ENCODE measurements at regions not wholly inside any gene's neighbourhood (a gene's known extent, or its start where the extent isn't known, plus 50 kb on each side); places are given as distances from the start of the nearest gene placed in this dataset.

DNA sequence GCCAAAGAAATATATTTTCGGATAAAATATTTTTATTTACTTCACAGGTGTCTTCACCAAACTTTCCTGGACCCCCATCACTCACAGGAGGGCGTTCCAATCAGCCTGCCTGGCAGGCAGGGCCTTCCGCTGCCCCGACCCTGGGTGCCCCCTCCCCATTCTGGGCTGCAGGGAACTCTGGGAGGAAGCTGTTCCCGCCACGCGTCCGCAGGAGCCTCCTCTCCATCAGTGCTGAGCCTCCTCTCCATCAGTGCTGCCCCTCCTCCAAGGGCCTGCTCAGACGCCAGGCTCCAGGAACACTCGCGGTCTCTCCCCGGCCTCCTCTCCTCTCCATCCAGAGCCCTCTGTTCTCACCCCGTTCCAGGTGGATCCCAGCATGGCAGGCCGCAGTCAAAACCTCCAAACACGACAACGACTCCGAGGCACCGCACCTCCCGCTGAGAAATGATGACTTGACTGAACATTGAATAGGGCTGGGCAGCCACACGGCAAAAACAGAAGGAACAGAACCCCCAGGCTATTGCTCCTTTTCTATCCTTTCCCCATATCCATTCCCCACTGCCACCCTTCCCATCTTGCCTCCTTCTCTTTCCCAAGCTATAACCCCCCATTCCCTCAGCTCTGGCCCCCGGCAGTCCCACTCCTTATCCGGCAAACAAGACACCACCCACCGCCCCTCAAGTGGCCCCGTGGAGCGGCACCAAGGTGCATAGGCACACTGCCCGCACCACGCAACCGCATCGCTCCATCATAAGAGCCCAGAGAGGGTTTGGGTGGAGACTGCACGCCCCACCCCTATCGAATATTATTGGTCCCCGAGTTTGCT is 268.6 kb upstream of the RAB6C start:
- no peak for DNase-seq

DNA sequence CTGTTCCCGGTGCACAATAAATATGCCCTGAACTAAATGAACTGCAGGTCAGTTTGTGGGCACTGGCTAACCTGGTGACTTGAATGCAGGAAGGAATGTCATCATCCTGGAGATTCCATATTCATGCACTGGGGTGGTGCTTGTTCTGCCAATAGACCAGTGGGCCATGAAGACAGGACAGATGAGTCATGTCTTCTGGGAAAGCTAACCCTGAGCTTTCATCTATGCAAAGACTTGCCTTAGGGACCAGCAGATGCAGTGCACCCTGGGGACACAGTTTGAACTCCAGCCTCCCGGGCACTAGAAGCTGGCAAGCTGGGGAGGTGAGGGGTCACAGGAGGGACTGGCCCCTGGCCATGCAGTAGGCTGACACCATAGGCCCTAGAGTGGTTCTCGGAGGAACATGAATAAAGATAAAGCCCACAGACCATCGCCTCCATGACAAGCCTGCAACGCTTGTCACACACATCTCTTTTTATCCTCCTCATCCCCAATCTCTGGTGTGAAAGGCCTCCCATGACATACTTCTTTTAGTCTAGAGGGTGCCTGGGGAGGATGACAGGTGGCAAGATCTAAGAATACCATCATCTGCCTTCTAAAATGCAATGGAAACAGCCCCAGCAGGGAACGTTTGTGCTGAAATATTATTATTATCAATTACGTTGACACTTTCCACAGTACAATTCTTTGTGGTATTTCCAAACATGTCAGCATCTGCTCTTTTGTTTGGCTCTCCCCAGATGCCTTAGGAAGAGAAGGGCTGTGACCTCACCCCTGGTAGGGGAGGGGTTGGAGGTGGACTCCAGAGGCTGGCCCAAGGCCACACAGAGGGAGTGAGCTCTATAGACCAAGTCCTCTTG is 267.4 kb upstream of the RAB6C start:
- no peak for DNase-seq

DNA sequence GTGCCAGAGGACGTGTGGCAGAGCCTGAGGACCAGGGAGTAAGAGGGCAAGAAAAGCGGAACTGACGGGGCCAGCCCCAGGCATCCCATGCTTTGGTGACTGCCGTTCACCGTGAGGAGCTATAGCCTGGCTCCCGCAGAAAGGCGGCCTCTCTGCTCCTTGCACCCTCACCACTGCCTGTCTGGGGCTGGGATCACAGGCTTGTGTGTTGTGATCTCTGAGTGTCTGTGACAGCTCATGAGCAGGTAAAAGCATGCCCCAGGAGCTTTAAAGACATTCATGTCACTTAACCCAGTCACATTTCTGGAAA is 266.8 kb upstream of the RAB6C start:
- DNase-seq, result no peak

DNA sequence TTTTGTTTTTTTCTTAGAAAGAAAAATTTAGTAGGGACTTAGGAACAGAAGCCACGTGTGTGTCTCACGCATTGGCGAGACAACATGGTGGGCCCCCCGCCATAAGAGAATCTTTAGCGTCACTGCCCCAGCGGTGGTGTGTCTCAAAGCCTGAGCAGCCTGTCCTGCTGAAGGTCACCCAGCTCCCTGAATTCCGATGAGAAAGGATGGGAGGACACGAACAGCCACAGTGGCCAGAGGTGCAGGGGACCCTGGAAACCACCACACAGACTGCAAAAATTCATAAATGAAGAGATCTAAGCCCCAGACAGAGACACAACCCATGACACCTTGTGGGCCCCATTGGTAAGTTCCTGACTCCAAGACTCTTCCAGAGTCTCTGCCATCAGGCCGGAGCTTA is 266.1 kb upstream of the RAB6C start:
- DNase-seq, result no peak

DNA sequence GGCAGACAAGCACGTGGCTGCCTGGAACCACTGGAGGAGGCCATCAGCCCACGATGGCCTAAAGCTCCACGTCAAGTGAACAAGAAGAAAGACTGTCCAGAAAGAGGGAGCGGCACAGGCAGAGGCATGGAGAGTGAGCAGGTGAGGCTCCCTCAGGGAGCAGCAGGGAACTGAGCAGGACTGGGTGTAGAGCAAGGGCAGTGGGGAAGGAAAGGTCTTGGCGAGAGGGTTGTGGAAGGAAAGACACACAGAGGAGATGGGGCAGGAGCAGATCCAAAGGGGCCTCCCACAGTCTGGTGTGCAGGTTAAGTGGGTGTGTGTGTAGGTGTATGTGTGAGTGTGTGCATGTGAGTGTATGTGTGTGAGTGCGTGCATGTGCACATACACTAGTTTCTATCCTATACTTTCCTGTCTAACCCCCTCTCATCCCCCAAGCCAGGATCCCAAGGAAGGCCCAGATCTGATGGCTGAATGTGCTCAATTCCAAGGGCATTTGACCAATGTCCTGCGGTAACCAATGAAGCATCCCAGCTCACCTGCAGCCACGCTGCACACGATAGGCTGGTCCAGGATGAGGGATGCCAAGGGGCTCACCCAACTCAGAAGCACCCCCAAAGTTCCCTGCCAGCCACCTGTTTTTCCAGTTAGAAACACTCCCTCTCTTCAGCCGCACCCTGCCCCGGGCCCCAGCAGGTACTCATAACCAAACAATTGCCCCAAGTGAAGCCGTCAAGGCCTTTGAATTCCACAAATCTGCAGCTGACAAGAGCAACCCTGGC is 262.5 kb upstream of the RAB6C start:
- no peak for DNase-seq

DNA sequence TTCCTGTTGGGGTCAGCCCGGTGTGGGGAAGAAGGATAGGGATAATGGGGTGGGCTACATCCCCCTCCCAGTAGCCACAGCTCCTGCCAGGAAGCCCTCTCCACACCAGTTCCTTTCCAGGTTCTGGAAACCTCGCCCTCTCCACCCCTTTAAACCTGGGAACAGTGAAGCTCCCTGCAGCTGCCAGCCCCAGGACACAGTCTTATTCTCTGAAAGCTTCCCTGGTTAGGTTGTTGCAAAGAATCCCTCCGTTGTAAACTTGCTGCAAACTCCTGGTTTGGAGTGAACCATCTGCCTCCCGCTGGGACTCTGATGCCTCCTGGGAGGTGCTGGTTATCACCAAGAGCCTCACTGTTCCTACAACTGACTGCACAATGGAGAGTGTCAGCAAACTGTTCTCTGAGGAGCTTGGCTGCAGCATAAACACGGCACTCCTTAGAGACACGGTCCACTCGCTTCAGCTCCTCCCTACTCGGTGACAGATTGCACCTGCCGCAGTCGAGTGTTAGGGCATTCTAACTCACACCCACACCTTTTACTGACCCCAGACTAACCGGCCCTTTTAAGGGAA is 261.8 kb upstream of the RAB6C start:
- no peak for DNase-seq

DNA sequence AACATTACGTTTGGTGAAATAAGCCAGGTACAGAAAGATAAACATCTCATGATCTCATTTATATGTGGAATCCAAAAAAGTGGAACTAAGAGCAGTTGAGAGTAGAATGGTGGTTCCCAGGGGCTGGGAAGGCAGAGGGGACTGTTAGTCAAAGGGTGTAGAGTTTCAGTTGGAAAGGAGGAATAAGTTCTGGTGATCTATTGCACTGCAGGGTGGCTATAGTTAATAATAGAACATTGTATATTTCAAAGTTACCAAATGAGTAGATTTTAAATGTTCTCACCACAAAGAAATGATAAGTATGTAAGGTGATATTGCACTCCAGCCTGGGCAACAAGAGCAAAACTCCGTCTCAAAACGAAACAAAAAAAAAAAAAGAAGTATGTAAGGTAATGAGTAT is 260.1 kb upstream of the RAB6C start:
- no peak for DNase-seq

DNA sequence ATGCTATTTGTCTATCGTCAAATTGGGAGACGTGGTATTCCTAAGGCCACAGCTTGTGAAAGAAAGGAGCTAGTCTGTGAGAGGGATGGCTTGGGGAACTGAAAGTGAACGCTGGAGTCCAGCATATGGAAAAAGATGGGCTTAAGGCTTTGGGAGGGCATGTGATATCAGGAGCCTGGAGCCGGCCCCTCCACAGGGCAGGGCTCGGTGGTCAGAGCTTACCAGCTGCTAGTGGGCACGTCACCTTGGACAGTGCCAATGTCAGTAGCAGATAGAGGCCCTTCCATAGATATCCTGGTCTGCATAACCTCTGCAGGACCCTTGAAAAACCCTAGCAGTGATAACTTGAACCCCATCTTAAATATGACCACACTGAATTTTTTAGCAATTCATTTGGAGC is 259.1 kb upstream of the RAB6C start:
- DNase-seq, result no peak

DNA sequence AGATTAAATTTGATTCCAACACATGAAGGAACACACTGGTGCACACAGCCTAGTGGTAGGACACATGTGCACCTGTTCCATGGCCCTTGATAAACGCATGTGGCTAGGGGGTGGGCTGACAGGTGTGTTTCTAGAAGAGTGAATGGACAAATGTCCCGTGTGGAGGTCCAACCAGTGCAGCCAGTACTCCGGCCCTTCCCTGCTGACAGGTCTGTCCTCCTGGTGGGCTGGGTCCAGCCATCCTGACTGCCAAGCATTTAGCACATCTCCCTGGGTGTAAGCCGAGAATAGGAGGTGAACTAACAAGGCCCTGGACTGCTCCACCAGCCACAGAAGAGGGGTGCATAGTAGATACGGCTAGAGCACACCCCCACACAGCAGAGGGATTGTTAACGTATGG is 258.7 kb upstream of the RAB6C start:
- no peak for DNase-seq

DNA sequence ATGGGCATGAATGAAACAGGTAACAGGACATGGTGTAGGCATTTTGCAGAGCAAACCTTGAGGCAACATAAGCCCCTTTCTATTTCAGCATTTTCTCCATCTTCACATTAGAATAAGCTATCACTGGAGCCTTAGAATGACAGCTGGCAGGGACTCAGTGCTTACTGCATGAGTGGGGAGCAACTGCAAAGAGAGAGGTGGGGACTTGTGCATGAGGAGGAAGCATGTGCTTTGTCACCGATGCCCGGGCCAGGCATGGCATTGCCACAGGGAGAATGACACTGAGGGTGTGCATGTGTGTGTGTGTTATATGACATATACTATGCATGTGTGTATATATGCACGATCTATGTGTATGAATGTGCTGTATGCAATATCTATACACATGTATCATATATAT is 258.2 kb upstream of the RAB6C start:
- DNase-seq, result no peak

DNA sequence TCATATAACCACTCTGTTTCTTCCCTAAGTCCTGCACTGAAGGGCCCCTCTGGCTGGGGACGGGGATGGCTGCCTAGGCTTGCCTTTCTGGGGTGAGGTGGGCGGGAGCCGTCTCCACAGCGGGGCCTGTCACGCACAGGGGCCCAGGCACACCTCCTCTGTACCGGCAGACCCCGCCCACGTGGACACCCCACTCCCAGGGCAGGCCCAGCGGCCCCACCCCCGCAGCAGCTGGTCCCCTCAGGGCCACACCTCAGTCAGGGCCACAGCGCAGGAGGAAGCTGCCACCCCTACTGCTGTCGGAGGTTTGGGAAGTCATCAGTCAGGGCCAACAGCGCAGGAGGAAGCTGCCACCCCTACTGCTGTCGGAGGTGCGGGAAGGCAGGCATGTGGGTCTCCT is 257.6 kb upstream of the RAB6C start:
- DNase-seq, result no peak

DNA sequence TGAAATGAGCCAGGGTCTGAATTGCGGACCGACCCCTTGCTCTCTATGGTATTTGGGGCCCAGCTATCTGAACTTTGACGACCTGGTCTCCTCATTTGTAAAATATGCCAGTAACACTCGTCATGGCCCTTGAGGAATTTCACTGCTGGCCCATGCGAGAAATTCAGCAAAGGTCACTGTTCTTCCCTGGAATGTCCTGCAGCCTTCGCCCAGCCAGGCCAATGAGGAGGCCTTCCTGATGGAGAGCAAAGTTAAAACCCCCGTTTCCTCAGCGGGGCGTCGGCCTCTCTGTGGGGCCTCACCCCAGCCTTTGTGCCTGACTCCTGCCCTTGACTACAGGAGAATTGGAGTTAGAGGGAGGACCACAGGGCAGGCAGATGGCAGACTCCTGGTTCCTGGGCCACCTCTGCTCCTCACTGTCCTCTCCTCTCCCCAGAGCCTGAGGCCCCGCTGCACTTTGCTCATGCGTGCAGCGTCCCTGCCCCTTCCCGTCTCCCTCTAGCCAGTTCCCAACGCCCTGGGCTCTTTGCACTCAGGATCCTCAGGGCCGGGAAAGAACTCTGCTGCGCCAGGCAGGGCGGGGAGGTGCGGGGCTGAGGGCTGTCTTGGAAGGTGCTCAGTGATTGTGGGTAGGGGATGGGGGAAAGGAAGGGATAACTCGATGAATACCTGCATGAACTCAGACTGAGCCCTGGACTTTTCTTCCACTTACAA is 257.0 kb upstream of the RAB6C start:
- DNase-seq, result no peak

DNA sequence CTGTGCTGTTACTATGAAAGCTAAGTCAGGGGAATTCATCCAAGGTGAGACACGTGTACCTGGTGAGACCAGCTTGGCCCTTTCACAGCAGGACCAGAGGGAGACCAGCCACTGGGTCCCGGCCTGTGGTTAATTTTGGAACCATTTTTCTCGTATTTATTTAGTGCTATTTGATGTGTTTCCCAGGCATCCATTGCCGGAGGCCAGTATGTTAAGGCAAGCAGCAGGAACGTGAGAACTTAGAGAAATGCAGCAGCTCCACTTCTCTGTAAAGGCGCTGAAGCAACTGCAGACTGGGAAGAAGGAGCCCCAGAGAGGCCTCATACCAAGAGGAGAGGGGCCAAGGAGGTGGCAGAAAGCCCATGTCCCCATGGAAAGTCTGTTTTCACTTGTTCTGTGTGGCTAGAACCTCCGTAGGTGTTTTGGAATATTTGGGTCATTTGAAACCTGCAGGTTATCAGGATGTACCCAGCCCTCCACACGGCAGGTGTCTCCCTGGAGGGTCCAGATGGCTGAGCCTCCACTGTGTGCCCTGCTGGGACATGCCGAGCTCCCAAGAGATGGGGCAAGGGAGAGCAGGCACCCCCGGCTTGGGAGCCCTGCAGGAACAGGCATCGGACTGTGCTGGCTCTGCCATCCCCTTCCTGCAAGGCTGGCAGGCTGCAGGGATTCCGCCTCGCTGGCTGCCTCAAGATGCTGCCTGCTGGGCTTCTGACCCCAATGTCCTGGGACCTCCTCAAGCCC is 256.0 kb upstream of the RAB6C start:
- no peak for DNase-seq

DNA sequence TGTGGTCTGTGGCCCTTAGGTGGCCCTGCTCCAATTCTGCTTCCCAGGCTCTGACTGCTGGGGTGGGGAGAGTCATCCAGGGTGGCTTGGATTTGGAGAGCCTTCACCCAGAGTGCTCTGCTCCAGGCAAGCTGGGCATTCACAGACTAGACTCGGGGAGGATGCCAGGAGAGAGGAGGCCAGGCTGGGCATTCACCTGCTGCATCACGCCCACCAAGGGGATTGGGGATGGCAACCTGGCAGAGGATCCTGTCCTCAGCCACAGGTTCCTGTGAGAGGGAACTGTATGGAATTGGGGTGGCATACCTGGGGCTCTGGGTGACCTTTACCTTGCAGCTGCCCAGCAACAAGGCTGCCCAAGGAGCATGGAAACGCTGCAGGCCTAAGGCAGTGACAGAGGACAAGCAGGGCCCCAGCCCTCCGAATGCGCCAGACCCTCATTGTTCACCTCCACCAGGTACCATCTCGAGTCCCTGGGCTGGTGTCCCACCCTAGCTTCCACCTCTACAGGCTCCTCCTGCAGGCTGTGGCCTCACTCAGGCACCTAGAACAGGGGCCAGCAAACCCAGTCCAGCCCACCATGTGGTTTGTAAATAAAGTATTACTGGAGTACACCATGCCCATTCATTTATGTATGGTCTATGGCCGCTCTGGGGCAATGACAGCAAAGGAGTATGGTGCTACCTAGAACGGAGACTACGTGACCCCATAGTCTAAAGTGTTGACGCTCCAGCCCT is 255.3 kb upstream of the RAB6C start:
- DNase-seq, result no peak

DNA sequence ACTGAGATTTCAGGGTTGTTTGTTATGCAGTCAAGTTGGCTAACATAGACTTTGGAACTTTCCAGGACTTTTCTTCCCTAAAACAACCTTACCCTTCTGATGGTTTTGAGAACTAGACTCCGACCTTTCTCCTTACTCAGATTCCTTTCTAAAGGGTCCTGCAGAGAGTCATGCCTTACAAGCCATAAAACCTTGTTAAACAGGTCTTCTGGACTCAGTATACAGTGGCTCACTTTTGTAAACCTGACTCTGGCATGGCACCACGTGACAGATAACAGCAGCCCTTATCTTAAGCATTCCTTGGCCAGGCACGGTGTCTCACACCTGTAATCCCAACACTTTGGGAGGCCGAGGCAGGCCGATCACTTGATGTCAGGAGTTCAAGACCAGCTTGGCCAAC is 253.2 kb upstream of the RAB6C start:
- no peak for DNase-seq

DNA sequence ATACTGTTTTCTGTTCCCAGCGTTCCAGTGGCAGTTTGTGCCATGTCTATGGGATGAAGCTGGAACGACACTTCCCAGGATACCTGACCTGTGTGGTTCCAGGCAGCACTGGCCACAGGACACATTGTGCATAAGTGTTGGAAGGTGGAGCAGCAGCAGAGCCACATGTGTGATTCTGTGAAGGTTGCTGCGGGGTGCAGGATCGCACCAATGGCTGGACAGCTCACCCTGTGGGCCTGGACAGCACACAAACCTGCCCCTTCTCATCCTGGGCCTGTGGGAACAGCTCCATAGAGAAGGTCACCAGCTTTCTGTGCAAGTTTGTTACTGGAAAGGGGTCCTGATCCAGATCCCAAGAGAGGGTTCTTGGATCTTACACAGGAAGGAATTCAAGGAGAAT is 252.2 kb upstream of the RAB6C start:
- no peak for DNase-seq

DNA sequence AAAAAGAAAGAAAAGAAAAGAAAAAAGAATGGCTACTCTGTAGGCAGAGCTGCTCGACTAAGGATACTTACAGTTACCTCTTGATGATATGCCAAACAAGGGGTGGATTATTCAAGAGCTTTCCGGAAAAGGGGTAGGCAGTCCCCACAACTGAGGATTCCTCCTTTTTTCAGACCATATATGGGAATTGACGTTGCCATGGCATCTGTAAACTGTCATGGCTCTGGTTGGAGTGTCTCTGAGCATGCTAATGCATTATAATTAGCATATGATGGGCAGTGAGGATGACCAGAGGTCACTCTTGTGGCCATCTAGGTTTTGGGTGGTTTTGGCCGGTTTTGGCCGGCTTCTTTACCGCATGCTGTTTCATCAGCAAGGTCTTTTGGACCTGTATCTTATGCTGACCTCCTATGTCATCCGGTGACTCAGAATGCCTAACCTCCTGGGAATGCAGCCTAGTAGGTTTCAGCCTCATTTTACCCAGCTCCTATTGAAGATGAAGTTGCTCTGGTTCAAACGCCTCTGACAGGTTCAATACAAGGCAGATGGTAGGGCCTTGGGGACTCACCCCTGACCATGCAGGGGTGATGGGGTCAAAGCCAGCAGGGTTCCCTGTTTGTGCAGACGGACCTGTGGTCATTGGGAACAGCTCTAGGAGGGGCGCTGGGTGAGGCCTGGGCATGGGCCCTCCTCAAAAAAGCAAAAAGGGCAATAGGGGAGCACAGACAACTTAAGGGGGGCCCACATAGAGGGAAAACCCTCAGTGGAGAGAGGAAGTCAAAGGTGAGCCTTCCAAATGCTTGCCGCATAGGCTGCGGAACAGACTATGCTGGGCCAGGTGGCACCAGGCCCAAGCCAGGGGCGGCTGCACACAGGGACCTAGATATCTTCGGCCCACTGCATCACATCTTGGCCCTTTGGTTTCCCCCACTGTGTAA is 251.2 kb upstream of the RAB6C start:
- no peak for DNase-seq

DNA sequence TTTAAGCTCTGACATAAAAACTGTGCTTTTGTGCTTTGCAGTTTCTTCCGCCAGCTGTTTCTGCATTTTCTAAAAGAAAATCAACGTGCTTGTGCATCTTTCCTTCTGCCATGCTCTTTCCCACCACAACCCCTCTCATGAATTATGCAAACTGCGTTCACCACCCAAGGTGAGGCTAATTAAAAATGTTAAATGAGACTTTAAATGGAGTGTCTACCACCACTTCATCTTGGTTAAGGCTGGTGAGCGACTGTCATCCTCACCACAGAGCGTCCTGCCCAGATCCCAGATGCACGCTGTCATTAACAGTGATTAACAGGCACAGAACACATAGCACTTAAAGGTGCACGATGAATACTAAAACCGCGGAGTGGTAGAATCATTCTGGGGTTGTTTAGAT is 250.5 kb upstream of the RAB6C start:
- no peak for DNase-seq

DNA sequence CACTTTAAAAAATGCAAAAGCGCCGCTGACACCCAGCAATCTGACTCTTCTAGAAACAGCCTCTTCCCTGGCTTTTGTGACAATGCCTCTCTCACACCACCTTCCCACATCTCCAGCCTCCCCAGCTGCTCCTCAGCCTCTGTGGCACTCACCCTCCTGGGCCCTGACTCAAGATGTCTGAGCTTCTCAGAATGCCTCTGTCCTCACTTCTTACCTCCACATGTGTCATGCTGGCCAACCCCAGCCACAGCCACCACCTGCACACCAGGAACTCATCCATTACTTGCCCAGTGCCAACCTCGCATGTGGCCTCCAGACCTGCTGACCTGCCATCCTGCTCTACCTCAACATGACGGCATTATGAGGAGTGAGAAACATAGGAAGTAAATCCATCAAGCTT is 249.8 kb upstream of the RAB6C start:
- DNase-seq, result no peak

DNA sequence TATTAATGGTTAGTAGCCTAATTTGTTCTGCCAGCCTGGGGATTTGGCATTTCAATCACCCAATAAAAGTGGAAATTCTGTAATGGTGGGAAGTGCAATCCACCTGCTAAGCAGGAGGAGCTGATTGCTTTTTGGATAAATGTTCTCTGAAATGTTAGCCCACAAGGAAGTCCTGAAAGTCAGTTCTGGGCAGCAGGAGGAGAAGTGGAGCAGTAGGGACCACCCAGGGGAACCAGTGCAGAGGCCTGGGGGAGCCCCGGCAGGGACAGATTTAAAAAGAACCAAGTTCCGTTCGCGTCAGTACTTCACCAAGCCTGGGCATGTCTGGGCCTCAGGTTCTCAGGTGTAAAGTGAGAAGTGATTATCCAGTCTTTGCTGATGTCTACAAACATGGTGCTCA is 248.5 kb upstream of the RAB6C start:
- DNase-seq, result no peak
